Activated CD4-positive, alpha-beta T cell treated with anti-CD3 and anti-CD28 coated beads for 4 hours (primary cell): ENCODE measurements at regions not wholly inside any gene's neighbourhood (a gene's known extent, or its start where the extent isn't known, plus 50 kb on each side); places are given as distances from the start of the nearest gene placed in this dataset.
"Not testable (repeated sequence)": the region's sequence is repeated elsewhere in the genome, so short reads cannot be mapped to it uniquely, and the experiment has no call there.

ENCODE experiments used
- DNase-seq, 2 donors: peaks; one replicate each; pipeline ENCODE4 v3.0.0-alpha.2; 2020

DNA sequence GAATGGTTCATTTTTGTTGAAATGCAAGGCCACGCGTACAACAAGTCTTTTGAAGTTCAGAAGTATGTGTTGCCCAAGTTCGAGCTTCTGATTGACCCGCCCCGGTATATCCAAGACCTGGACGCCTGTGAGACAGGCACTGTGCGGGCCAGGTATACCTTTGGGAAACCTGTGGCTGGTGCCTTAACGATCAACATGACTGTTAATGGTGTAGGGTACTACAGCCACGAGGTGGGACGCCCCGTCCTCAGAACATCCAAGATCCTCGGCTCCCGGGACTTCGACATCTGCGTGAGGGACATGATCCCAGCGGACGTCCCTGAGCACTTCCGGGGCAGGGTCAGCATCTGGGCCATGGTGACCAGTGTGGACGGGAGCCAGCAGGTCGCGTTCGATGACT, 1246.9 kb upstream of the PHF14 start:
- not testable (repeated sequence) for DNase-seq

- DNase-seq = not testable (repeated sequence)
These were observed 1246.2 kb upstream of the PHF14 start for GRCh38 chr7:9727467-9727869.

DNA sequence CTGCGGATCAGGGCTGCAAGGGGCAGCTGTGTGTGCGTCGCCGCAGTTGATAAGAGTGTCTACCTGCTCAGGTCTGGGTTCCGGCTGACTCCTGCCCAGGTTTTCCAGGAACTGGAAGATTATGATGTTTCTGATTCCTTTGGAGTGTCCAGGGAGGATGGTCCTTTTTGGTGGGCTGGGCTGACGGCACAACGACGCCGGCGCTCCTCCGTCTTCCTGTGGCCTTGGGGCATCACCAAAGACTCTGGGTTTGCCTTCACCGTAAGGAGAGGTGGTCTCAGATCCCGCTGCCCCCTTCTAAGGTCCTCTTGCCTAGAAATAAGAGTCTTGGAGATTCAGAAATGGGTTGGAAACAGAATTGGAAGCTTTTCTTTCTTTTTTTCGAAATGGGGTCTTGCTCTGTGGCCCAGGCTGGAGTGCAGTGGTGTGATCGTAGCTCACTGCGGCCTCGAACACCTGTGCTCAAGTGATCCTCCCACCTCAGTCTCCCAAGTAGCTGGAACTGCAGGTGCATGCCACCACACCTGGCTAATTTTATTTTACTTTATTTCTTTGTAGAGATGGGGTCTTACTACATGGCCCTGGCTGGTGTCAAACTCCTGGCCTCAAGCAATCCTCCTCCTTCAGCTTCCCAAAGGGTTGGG, 1245.5 kb upstream of the PHF14 start:
- DNase-seq = not testable (repeated sequence)

- DNase-seq = no peak
These were observed 1221.6 kb upstream of the PHF14 start for GRCh38 chr7:9752033-9752432.

DNA sequence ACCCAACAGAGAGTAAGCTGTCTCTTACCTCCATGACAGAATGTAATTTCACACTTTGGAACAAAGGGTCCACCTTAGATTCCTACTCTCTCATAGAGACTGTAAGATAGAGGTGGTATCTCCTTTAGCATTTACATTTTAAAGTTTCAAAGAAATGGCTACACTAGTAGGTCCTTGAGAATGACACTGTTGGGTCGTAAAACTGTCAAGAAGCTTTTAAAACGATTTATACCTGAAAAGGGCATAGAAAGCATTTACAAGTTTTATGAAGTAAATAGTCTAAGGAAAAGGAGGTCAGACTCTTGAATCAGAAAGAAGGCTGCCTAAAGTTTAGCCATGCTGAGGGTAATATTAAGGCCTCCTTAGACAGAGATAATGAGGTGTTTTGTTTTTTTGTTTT, 1212.4 kb upstream of the PHF14 start:
- no peak for DNase-seq

DNA sequence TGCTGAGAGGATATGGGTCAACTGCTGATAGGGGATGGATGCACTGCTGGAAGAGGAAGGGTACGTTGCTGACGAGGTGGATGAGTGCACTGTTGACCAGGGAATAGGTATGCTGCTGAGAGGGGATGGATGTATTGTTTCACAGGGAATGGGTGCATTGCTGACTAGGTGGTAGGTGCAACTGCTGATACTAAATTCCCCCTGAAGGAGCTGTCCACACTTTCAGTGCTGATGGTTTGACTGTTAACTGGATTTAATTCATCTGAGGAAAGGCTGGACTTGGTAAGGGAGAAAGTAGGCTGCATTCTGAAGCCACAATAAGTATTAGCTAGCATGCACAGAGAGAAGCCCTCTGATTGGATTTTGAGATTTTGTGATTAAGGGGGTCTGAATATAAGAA, 1196.8 kb upstream of the PHF14 start:
- DNase-seq = no peak

- no peak for DNase-seq
These were observed 1195.3 kb upstream of the PHF14 start for GRCh38 chr7:9778367-9778766.

- DNase-seq = no peak
These were observed 1192.0 kb upstream of the PHF14 start for GRCh38 chr7:9781710-9782109.

DNA sequence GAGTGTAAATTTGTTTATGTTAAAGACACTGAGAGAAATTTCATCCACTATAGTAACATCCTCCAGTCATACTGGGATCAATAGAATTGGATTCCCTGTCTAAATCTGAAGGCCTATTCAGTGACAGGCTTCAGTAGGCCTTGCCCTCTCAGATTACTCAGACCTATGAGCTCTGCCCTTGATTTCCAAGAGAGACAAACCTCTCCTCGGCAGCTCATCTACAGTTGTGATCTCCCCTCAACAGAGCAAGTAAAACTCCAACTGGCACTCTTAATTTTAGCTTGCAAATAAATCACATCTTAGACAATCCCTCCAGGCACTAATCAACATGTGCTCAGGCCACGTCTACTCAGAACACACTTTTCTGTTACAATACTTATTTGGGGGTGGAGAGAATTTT, 1191.4 kb upstream of the PHF14 start:
- no peak for DNase-seq

- no peak for DNase-seq
These were observed 1188.5 kb upstream of the PHF14 start for GRCh38 chr7:9785211-9785610.

DNA sequence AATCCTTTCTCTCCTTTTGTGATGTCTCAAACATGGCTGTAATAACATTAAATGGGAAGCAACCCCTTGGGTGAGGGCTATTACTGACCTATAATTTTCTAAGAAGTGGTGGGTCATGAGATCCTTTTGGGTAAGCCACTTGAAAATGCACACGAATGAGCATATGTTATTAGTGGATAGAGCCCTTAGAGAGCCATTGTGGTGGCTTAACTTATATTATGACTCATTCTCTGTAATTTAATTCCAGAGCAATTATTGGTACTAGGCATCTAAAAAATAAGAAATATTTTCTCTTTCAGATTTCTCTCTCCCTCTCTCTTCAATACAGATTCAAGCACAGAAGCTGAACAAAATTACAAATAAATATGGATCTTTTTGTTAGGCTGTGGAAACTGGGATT, 1177.4 kb upstream of the PHF14 start:
- DNase-seq = no peak

- DNase-seq = no peak
These were observed 1151.0 kb upstream of the PHF14 start for GRCh38 chr7:9822458-9823290.

DNA sequence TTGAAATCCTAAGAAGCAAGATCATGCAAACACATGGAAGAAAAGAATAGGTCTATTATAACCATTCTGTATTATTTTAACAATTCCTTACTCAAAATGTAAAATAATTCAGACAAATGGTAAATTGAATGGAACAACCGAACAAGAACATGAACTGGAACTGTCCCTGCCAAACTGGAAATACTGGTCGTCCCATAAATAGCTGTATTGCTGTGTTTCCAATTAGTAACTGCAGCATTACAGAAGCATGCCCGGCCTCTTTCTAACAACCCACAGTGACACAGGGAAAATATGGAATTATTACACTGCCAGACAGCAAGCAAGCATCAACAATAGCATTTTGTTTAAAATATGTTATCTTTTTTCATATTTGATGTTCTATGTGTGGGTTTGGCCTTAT, 1138.5 kb upstream of the PHF14 start:
- DNase-seq = no peak

DNA sequence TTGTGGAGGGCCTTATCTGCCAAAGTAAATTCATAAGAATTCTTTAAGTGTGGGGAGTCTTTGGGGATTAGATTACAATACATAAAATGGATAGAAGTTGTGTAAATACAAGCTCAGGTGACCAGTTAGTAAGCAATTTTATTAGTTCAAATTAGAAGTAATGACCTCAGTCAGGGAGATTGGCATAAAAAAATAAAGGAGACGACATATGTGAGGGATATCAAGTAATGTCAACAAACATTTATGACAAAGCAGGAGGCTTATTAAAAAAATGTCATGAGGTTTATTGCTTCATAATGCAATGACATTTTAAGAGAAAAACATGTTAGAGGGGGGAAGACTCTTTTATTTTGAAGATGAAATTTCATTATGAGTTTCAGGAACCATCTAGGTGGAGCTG, 1137.0 kb upstream of the PHF14 start:
- DNase-seq = no peak

GRCh38 chr7:9842301-9842700, 1131.4 kb upstream of the PHF14 start:
- DNase-seq = no peak

DNA sequence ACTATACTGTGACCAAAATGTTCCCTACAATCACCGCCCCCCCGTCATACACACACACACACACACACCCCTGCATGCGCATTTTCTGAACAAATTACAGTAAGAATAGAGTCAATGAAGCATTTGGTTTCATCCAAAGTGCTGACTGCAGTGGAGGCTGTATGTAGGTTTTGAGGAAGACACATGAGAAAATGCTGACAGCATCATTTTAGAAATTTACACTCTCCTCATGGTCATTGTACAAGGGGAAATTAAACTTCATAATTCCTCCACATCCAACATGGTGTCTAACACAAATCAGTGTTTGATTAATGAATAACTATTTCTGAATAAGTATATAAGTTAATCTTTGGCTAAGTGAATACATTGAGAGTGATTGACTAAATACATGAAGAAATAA, 1126.8 kb upstream of the PHF14 start:
- no peak for DNase-seq

DNA sequence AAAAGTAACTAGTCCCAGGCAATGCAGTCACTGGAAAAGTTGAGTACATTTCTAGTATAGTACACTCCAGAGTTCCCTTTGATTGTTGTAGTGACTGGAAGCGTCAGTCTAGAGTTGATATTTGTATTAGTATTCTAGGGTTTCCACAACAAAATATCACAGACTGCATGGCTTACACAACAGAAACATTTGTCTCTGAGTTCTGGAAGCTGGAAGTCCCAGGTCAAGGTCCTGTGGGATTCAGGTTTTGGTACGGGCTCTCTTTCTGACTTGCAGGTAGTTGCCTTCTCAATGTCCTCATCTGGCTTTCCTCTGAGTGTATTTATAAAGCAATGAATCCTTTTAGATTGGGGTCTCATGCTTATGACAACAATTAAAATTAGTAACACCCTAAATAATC, 1119.1 kb upstream of the PHF14 start:
- no peak for DNase-seq

DNA sequence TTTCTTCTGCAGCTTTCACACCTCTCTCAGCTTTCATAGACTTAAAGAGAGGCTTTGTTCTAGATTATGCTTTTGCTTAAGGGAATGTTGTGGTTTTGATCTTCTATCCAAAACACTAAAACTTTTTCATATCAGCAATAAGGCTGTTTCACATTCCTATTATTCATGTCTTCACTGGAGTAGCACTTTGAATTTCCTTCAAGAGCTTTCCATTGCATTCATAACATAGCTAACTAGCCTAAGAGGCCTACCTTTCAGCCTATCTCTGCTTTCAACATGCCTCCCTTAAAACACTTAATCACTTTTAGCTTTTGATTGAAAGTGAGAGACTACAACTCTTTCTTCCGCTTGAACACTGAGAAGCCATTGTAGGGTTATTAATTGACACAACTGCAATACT, 1117.0 kb upstream of the PHF14 start:
- no peak for DNase-seq

- DNase-seq = no peak
These were observed 1110.1 kb upstream of the PHF14 start for GRCh38 chr7:9863545-9863944.

- no peak for DNase-seq
These were observed 1104.5 kb upstream of the PHF14 start for GRCh38 chr7:9869151-9869550.

GRCh38 chr7:9869566-9869965, 1104.1 kb upstream of the PHF14 start:
- no peak for DNase-seq

- no peak for DNase-seq
These were observed 1103.0 kb upstream of the PHF14 start for GRCh38 chr7:9870674-9871073.

GRCh38 chr7:9874182-9874581, 1099.5 kb upstream of the PHF14 start:
- no peak for DNase-seq

- DNase-seq = no peak
These were observed 1097.6 kb upstream of the PHF14 start for GRCh38 chr7:9876053-9876452.

DNA sequence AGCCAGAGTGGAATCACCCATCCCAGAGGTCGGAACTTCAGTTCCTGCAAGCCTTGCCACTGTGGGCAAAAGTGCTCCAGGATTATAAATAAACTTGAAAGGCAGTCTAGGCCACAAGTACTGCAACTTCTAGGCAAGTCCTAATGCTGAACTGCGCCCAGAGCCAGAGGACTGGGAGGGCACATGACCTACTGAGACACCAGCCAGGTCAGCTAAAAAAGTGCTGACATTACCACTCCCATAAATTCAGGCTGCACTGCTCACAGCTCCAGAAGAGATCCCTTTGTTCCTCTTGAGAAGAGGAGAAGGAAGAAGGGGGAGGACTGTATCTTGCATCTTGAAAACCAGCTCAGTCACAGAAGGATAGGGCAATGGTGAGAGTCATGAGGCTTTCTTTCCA, 1084.1 kb upstream of the PHF14 start:
- DNase-seq = no peak
